Vagina (tissue), 2 donors: ENCODE measurements at regions not wholly inside any gene's neighbourhood (a gene's known extent, or its start where the extent isn't known, plus 50 kb on each side); places are given as distances from the start of the nearest gene placed in this dataset.

Experiments used
- DNase-seq, 2 donors: peaks; one replicate each; pipeline ENCODE4 v3.0.0-alpha.2; 2017; ENCODE audit errors: extremely low spot score in 2 of 2
- H3K27ac ChIP-seq: fragments of 200-600 bp; sonication (generic); one replicate; pipeline ENCODE4 v1.5.1; 2019
- H3K27me3 ChIP-seq: fragments of 200-600 bp; sonication (generic); one replicate; pipeline ENCODE4 v1.5.1; 2019
- H3K36me3 ChIP-seq, 2 donors: fragments of 200-600 bp; sonication (generic); one replicate each; pipeline ENCODE4 v1.5.1; 2017 to 2019
- H3K4me1 ChIP-seq: fragments of 200-600 bp; sonication (generic); one replicate; pipeline ENCODE4 v1.5.1; 2019
- H3K4me3 ChIP-seq, 2 donors: fragments of 200-600 bp; sonication (generic); 1 replicate in 1 of 2; 2 replicates in 1 of 2; pipeline ENCODE4 v1.5.1; 2016 to 2019
- H3K9me3 ChIP-seq: fragments of 200-600 bp; sonication (generic); one replicate; pipeline ENCODE4 v1.5.1; 2019
- POLR2A ChIP-seq, 2 donors: fragments of 450-650 bp; IDR thresholded peaks; one replicate each; pipeline ENCODE4 v1.6.1; 2017; ENCODE audit warnings: antibody characterized with exemption in 2 of 2, mild to moderate bottlenecking in 2 of 2, moderate library complexity in 2 of 2
- POLR2AphosphoS5 ChIP-seq, 2 donors: sonication (generic); formaldehyde crosslinking; IDR thresholded peaks; one replicate each; pipeline ENCODE4 v1.9.0; 2017; ENCODE audit warnings: antibody characterized with exemption in 2 of 2, mild to moderate bottlenecking in 2 of 2, low read depth in 1 of 2; ENCODE audit not compliant: insufficient read depth in 1 of 2
- intact Hi-C: fragments of 100-400 bp; cut with DNase I; formaldehyde crosslinking; loops from one replicate; pipeline ENCODE4 v1.15.1; 2023
- TF ChIP-seq, protein P1 (sequence below), 3 experiments: fragments of 450-650 bp in 2 of 3; fragments of 200-600 bp in 1 of 3; sonication (generic) in 1 of 3; IDR thresholded peaks; one replicate each; pipeline ENCODE4 v1.5.1; 2017 to 2019; ENCODE audit warnings: antibody characterized with exemption in 3 of 3, mild to moderate bottlenecking in 2 of 3, moderate library complexity in 2 of 3

DNA sequence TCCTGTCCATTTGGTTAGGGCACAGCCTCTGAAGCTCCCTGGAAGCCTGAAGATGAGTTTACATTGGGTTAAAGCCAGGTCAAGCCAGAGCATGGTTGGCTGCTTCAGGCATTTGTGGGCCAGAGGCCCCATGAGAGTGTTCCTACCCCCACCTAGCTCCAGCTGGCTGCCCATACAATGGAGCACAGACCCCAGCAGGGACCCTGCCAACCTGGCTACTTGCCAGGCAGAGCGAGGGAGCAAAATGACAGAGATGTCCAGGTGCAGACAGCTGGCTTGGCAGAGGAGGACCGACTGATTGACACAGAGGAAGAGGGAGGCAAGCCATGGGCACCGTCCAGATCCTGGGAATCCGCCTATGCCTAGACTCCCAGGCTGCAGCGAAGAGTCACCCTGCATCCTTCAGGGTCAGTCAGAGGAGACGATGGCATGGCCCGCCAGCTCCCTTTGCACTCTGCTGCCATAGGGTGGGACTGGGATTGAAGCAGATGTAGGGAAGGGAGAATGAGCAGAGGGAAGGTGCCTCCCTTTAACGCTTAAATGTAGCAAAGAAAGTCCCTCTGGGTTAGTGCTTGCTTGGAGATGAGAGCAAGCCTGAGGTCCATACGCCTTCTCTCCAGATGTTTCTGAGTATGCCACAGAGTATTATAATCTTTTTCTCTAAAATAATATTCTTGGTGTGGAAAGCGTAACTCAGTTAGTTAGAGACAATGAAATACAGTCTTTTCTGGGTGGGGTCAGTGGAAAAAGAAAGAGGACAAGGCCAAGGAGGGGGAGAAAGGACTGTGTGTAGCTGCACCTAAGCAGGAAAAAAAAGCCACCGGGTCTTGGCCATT is 77.6 kb upstream of the FYN start:
- Histone ChIP-seq H3K27ac (no peak overlapping the region), H3K4me3 (no peak overlapping the region), H3K4me1 (no peaks in the 10 kb centered on the region), H3K36me3 (no peaks in the 10 kb centered on the region), H3K9me3 (no peaks in the 10 kb centered on the region), H3K27me3 (no peaks in the 10 kb centered on the region)
- DNase-seq = no peak
- intact Hi-C loops = loop anchor here (5.0 kb wide), 1 partner anchor 1776 kb away; no protein-coding TSS in a partner anchor
- TF ChIP-seq POLR2AphosphoS5 (IDR thresholded peaks at IDR 0.05; ENCODE audit: insufficient read depth in 1 of 2, low read depth in 1 of 2) = no peak
- TF ChIP-seq POLR2A (IDR thresholded peaks at IDR 0.05) = no peak

DNA sequence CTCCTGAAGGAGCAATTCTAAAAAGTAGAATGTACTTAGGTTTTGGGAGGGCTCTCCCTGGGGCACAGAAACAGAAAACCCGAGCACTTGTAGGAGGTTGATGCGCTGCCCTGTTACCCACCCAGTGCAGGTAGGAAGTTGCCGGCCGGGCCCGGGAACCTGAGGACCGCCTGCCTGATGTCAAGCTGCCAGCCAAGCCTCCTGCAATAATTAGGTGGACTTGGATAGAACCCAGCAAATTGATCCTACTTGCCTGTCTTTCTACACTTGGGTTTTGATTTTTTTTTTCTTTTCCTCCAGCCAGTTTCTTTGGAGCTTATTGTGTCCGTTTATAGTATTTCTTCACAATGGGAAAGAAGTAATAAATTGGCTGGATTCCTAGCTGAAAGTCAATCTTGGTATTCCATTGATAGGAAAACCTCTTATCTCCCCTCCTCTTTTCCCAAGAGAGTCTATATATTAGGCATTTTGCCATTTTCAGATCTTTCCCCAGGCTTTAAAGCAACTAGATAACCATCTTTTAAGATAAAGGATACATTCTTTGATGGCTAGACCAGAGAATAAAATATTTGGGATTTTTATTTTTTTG is 78.3 kb upstream of the FYN start:
- no peak overlapping the region for H3K27ac ChIP-seq
- no peak overlapping the region for H3K4me3 ChIP-seq
- H3K36me3 ChIP-seq = no peaks in the 10 kb centered on the region
- TF ChIP-seq POLR2AphosphoS5 (IDR thresholded peaks at IDR 0.05; ENCODE audit: insufficient read depth in 1 of 2, low read depth in 1 of 2) (no peak), POLR2A (IDR thresholded peaks at IDR 0.05) (no peak)
- TF ChIP-seq, protein P1, sequence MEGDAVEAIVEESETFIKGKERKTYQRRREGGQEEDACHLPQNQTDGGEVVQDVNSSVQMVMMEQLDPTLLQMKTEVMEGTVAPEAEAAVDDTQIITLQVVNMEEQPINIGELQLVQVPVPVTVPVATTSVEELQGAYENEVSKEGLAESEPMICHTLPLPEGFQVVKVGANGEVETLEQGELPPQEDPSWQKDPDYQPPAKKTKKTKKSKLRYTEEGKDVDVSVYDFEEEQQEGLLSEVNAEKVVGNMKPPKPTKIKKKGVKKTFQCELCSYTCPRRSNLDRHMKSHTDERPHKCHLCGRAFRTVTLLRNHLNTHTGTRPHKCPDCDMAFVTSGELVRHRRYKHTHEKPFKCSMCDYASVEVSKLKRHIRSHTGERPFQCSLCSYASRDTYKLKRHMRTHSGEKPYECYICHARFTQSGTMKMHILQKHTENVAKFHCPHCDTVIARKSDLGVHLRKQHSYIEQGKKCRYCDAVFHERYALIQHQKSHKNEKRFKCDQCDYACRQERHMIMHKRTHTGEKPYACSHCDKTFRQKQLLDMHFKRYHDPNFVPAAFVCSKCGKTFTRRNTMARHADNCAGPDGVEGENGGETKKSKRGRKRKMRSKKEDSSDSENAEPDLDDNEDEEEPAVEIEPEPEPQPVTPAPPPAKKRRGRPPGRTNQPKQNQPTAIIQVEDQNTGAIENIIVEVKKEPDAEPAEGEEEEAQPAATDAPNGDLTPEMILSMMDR (IDR thresholded peaks at IDR 0.05) = no peak
- H3K9me3 ChIP-seq = no peaks in the 10 kb centered on the region
- intact Hi-C loops = loop anchor here (5.0 kb wide), 1 partner anchor 1776 kb away; no protein-coding TSS in a partner anchor
- DNase-seq = no peak
- H3K27me3 ChIP-seq = no peaks in the 10 kb centered on the region
- H3K4me1 ChIP-seq = no peaks in the 10 kb centered on the region

DNA sequence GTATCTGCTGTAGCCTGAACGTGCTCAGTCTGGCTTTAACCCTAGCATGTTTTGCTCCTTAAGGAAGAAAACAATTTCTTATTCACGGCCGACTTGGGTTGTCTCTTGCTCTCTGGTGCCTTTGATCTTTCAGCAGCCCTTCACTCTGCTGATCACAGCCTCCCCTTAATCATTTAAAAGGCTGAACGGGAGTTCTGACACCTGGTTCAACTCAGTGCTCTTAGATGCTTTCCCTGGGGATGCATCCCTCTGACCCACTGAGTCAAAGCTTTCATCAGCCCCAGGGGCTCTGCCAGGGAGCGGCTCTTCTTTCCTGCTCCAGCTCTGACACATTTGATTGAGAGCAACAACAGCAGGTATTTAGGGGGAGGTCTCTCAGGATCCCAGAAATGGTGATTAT is 79.0 kb upstream of the FYN start:
- Histone ChIP-seq H3K27me3 (no peaks in the 10 kb centered on the region), H3K9me3 (no peaks in the 10 kb centered on the region), H3K4me3 (no peak overlapping the region), H3K4me1 (no peaks in the 10 kb centered on the region), H3K36me3 (no peaks in the 10 kb centered on the region), H3K27ac (no peak overlapping the region)
- intact Hi-C loops = loop anchor here (5.0 kb wide), 1 partner anchor 1775 kb away; no protein-coding TSS in a partner anchor
- TF ChIP-seq POLR2A (IDR thresholded peaks at IDR 0.05) (no peak), POLR2AphosphoS5 (IDR thresholded peaks at IDR 0.05; ENCODE audit: insufficient read depth in 1 of 2, low read depth in 1 of 2) (no peak)
- TF ChIP-seq, protein P1 (IDR thresholded peaks at IDR 0.05) = no peak
- no peak for DNase-seq

DNA sequence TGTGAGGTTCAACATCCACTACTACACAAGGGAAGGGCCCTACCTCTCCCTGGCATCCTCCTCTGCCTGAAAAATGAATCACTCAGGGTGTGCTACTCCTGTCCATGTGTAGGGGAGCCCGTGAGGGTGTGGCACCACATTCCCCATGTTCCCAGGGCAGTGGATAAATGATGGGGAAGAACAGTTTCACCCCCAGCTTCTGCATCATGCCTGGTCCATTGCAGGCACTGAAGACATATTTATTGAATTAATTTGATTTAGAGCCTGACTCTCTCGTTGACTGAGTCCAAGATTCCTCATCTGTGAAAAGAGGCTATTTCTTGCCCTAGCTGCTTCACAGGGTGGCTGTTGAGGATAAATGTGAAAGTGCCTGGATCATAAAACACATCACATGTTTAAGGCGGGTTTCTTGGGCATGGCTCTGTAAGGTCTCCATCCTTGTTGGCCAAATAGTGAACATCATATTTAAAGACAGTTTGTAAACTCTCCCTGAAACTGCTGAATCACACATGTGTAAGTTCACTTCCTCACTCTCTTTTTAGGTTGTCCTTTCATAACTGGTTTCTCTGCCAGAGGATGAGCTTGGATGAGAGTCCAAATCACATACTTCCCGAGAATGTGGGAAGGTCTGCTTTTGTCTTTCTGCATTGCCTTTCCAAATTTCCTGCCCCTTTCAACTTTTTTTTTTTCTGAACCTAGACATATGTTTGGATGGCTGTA is 79.7 kb upstream of the FYN start:
- Histone ChIP-seq H3K27ac (no peak overlapping the region), H3K4me1 (no peaks in the 10 kb centered on the region), H3K9me3 (no peaks in the 10 kb centered on the region), H3K4me3 (no peak overlapping the region), H3K36me3 (no peaks in the 10 kb centered on the region), H3K27me3 (no peaks in the 10 kb centered on the region)
- intact Hi-C loops = loop anchor here (5.0 kb wide), 1 partner anchor 1774 kb away; no protein-coding TSS in a partner anchor
- TF ChIP-seq POLR2AphosphoS5 (IDR thresholded peaks at IDR 0.05; ENCODE audit: insufficient read depth in 1 of 2, low read depth in 1 of 2) (no peak), POLR2A (IDR thresholded peaks at IDR 0.05) (no peak)
- TF ChIP-seq, protein P1 (IDR thresholded peaks at IDR 0.05) = no peak
- no peak for DNase-seq

DNA sequence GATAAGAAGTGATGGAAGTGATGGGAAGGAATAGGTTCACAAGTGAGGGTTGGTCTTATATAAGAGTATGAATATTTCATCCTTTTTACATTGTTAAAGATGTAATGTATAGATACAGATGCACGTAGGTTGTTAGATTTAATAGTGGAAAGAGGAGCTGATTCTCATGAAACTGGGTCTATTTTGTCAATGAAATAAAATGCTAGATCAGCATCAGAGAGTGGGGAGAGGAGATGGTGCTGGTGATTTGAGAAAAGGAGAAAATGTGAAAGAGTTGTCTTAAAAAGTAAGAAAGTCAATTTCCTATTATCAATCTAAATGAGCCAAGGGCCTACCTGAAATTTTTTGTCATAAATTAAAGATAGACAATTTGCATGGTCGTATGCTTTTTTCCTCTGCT is 82.8 kb upstream of the FYN start:
- H3K4me1 ChIP-seq = no peaks in the 10 kb centered on the region
- no peaks in the 10 kb centered on the region for H3K36me3 ChIP-seq
- no peaks in the 10 kb centered on the region for H3K27me3 ChIP-seq
- no peak for TF ChIP-seq POLR2A (IDR thresholded peaks at IDR 0.05)
- TF ChIP-seq, protein P1 (IDR thresholded peaks at IDR 0.05) = no peak
- no peak for TF ChIP-seq POLR2AphosphoS5 (IDR thresholded peaks at IDR 0.05; ENCODE audit: insufficient read depth in 1 of 2, low read depth in 1 of 2)
- H3K9me3 ChIP-seq = no peaks in the 10 kb centered on the region
- intact Hi-C loops = no loop called here
- H3K4me3 ChIP-seq = no peak overlapping the region
- H3K27ac ChIP-seq = no peak overlapping the region
- no peak for DNase-seq
